Liver (tissue), 8 donors: ENCODE measurements at regions not wholly inside any gene's neighbourhood (a gene's known extent, or its start where the extent isn't known, plus 50 kb on each side); places are given as distances from the start of the nearest gene placed in this dataset.

Experiments used
- DNase-seq: peaks from one replicate; pipeline ENCODE4 v3.0.0-alpha.2; 2017; ENCODE audit warnings: low spot score
- H3K27ac ChIP-seq, 2 donors: one replicate each; pipeline ENCODE4 v1.7.0; 2013; ENCODE audit warnings: inconsistent platforms in 2 of 2, low read length in 2 of 2, control low read depth in 1 of 2, low read depth in 1 of 2, mild to moderate bottlenecking in 1 of 2
- H3K27me3 ChIP-seq, 4 donors: one replicate each; pipeline versions ENCODE4 v1.6.1 to v1.7.0; 2013; ENCODE audit warnings: low read length in 3 of 4, inconsistent platforms in 1 of 4, mild to moderate bottlenecking in 1 of 4, moderate library complexity in 1 of 4; ENCODE audit not compliant: control insufficient read depth in 4 of 4, insufficient read depth in 4 of 4
- H3K36me3 ChIP-seq, 4 donors: one replicate each; pipeline versions ENCODE4 v1.6.1 to v1.7.0; 2013; ENCODE audit warnings: low read length in 3 of 4, mild to moderate bottlenecking in 3 of 4, low read depth in 1 of 4, moderate library complexity in 1 of 4; ENCODE audit not compliant: control insufficient read depth in 4 of 4, insufficient read depth in 3 of 4
- H3K4me1 ChIP-seq, 4 donors: one replicate each; pipeline versions ENCODE4 v1.6.1 to v1.7.0; 2013; ENCODE audit warnings: low read length in 3 of 4, mild to moderate bottlenecking in 3 of 4, moderate library complexity in 1 of 4; ENCODE audit not compliant: control insufficient read depth in 4 of 4, insufficient read depth in 4 of 4
- H3K4me3 ChIP-seq, 3 donors: one replicate each; pipeline versions ENCODE4 v1.6.1 to v1.7.0; 2013; ENCODE audit warnings: low read length in 3 of 3, control low read depth in 1 of 3, low read depth in 1 of 3, mild to moderate bottlenecking in 1 of 3
- H3K9ac ChIP-seq, 2 donors: one replicate each; pipeline ENCODE4 v1.7.0; 2013; ENCODE audit warnings: low read length in 2 of 2, mild to moderate bottlenecking in 2 of 2, moderate library complexity in 2 of 2, control low read depth in 1 of 2, low read depth in 1 of 2
- H3K9me3 ChIP-seq, 4 donors: one replicate each; pipeline versions ENCODE4 v1.6.1 to v1.7.0; 2013; ENCODE audit warnings: low read length in 3 of 4; ENCODE audit not compliant: control insufficient read depth in 4 of 4
- ATF3 ChIP-seq: IDR thresholded peaks from 2 replicates; pipeline ENCODE4 v1.6.1; 2016; ENCODE audit warnings: antibody characterized with exemption
- CTCF ChIP-seq: fragments of 150-350 bp; IDR thresholded peaks from 2 replicates; pipeline ENCODE4 v1.5.1; 2017; ENCODE audit warnings: improper control_type of control experiment, low read depth, low read length; ENCODE audit not compliant: missing input control
- EGR1 ChIP-seq, 2 donors: IDR thresholded peaks; 2 replicates each; pipeline ENCODE4 v1.6.1; 2016 to 2018; ENCODE audit warnings: antibody characterized with exemption in 2 of 2, low read depth in 2 of 2
- FOXA1 ChIP-seq: IDR thresholded peaks from 2 replicates; pipeline ENCODE4 v1.6.1; 2016; ENCODE audit warnings: antibody characterized with exemption
- FOXA2 ChIP-seq: IDR thresholded peaks from 2 replicates; pipeline ENCODE4 v1.6.1; 2016; ENCODE audit warnings: antibody characterized with exemption
- GABPA ChIP-seq, 2 donors: IDR thresholded peaks in 1 of 2; conservative IDR thresholded peaks in 1 of 2; 2 replicates each; pipeline ENCODE4 v1.6.1; 2016; ENCODE audit warnings: antibody characterized with exemption in 2 of 2, mild to moderate bottlenecking in 1 of 2, moderate library complexity in 1 of 2
- HNF4A ChIP-seq, 2 donors: conservative IDR thresholded peaks; 2 replicates each; pipeline ENCODE4 v1.6.1; 2016; ENCODE audit warnings: antibody characterized with exemption in 2 of 2, mild to moderate bottlenecking in 2 of 2
- HNF4G ChIP-seq: IDR thresholded peaks from 2 replicates; pipeline ENCODE4 v1.6.1; 2016; ENCODE audit warnings: antibody characterized with exemption
- JUND ChIP-seq, 2 donors: IDR thresholded peaks; 2 replicates each; pipeline ENCODE4 v1.6.1; 2016; ENCODE audit warnings: antibody characterized with exemption in 2 of 2
- MAX ChIP-seq: IDR thresholded peaks from 2 replicates; pipeline ENCODE4 v1.6.1; 2016; ENCODE audit warnings: antibody characterized with exemption
- NR2F2 ChIP-seq: IDR thresholded peaks from 2 replicates; pipeline ENCODE4 v1.6.1; 2016; ENCODE audit warnings: antibody characterized with exemption
- RAD21 ChIP-seq, 2 donors: IDR thresholded peaks; 2 replicates each; pipeline ENCODE4 v1.6.1; 2016; ENCODE audit warnings: antibody characterized with exemption in 2 of 2, mild to moderate bottlenecking in 2 of 2
- REST ChIP-seq: IDR thresholded peaks from 2 replicates; pipeline ENCODE4 v1.6.1; 2016; ENCODE audit warnings: antibody characterized with exemption, mild to moderate bottlenecking
- RXRA ChIP-seq, 2 donors: IDR thresholded peaks; 2 replicates each; pipeline ENCODE4 v1.6.1; 2017 to 2018; ENCODE audit warnings: antibody characterized with exemption in 2 of 2, mild to moderate bottlenecking in 1 of 2
- SP1 ChIP-seq: IDR thresholded peaks from 2 replicates; pipeline ENCODE4 v1.6.1; 2018; ENCODE audit warnings: antibody characterized with exemption, mild to moderate bottlenecking
- TAF1 ChIP-seq: conservative IDR thresholded peaks from 2 replicates; pipeline ENCODE4 v1.6.1; 2016; ENCODE audit warnings: antibody characterized with exemption, mild to moderate bottlenecking
- YY1 ChIP-seq: IDR thresholded peaks from 2 replicates; pipeline ENCODE4 v1.6.1; 2016; ENCODE audit warnings: antibody characterized with exemption, mild to moderate bottlenecking
- ZBTB33 ChIP-seq: IDR thresholded peaks from 2 replicates; pipeline ENCODE4 v1.6.1; 2016; ENCODE audit warnings: antibody characterized with exemption
- WGBS: extraction: QIAGEN DNeasy Blood & Tissue Kit; methylation state at CpG from one replicate; pipeline ENCODE4 v1.1.7; 2013; 5-methylcytosine and 5-hydroxymethylcytosine counted together
- donor health status: healthy.
- donor health status: healthy.
- donor health status: healthy.
- donor health status: healthy.
- donor health status: healthy.

- 79% methylated on average over 3 of the region's 3 CpGs for WGBS
- Histone ChIP-seq H3K27ac (no peak overlapping the region), H3K9me3 (no peaks in the 10 kb centered on the region), H3K4me1 (peaks cover 0 to 4% (median 0%) of the 10 kb centered on the region in 4 donors), H3K9ac (no peak overlapping the region), H3K36me3 (no peaks in the 10 kb centered on the region), H3K4me3 (no peak overlapping the region), H3K27me3 (no peaks in the 10 kb centered on the region)
- TF ChIP-seq HNF4A (conservative IDR thresholded peaks at IDR 0.05) (no peak), GABPA (IDR thresholded peaks at IDR 0.05 in 1 of 2, conservative IDR thresholded peaks at IDR 0.05 in 1 of 2) (no peak), REST (no peak), HNF4G (no peak), SP1 (no peak), FOXA2 (no peak), ATF3 (no peak), MAX (no peak), EGR1 (IDR thresholded peaks at IDR 0.05; ENCODE audit: low read depth in 2 of 2) (no peak), JUND (IDR thresholded peaks at IDR 0.05) (no peak), CTCF (no peak), ZBTB33 (no peak), RAD21 (IDR thresholded peaks at IDR 0.05) (no peak), RXRA (IDR thresholded peaks at IDR 0.05) (no peak), YY1 (no peak), NR2F2 (no peak), FOXA1 (no peak), TAF1 (no peak)
- DNase-seq: no peak
Observed at GRCh38 chr9:105043370-105043936, 115.5 kb upstream of the ABCA1 start.
